NCI-H774 (cell line): ENCODE measurements at regions not wholly inside any gene's neighbourhood (a gene's known extent, or its start where the extent isn't known, plus 50 kb on each side); places are given as distances from the start of the nearest gene placed in this dataset.

Source experiments
- DNase-seq: peaks from one replicate; lab custom pipeline; 2025; lab: John Stamatoyannopoulos, UW

DNA sequence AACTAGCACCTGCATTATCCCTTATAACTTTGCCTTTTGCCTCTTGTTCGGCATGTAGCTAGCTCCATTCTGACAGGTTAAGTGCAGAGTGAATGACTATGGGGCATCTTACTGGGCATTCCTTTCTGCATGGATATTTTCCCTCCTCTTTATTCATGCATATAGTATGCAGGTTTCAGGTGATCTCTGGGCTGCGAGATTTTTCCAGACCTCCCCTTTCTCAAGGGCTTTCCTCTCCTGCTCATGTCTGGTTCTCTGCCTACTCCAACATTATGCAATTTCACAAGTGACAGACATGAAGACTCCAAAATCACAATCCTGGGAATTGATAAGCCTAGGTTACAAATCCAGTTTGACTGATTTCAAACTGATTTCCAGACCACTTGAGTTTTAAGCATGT lies 503.8 kb downstream of the NXPH1 start:
- no peak for DNase-seq

DNA sequence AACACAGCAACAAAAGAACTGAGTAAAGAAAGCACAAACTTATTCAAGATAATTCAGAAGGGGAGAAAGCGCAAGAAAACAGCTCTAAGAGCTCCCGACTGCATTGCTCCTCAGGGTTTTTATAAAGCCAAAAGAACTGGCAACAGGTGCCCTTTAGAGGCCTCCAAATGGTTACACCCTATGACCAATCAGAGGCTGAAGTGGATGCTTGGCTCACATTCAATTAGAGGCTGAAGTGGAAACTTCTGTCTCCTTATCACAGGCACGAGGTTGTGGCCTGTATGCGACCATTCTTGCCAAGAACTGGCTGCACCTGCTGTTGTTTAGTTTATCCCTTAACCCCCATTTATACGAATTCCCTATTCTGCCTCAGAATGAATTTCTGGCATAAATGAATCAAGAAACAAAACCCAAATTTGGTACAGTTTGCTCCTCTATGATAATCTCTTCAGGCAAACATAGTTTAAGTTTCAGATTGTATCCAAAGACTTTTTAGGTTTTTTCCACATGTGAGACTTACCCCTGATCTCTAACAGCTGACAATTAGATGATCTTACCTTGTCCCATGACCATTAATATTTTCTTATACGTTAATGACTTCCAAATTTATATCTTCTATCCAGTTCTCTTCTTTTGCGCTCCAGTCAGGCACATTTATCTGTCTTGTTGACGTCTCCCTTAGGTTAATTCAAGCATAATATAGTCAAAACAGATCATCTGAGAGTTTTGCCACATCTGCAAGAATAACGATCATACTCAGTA lies 504.8 kb downstream of the NXPH1 start:
- DNase-seq = no peak

DNA sequence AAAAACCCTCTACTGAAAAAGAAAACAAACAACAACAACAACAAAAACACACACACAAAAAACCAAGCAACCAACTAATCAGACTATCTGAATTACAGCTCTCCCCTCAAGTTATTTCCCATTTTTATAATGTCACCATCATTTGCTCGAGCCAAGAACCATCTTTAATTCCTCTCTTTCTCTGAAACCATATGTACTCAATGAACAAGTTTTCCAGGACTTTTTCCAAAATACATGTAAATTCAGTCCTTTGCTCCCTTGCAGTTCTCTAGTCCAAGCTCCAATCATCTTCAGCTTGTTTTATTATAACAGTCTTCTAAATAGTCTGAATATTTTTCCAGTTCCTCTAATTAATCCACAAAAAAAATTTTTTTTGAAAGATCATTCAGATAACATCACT lies 506.0 kb downstream of the NXPH1 start:
- DNase-seq = no peak

DNA sequence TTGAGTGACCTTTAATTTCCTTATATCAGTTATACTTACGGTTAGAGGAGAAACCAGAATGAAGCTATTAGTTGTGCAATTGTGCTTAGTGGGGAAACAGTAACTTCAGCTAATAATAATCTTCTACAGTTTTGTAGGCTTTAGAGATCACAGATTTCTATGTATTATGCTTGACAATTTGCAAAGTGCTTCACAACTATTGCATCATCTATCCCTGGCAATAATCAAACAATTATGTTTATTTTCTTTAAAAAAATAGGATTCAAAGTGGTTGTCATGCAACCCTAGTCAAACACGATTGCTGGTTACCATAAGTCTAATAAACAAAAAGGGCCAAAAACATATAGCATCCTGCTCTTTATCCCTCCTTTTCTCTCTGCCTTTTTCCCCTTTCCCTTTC lies 530.3 kb downstream of the NXPH1 start:
- DNase-seq = no peak

DNA sequence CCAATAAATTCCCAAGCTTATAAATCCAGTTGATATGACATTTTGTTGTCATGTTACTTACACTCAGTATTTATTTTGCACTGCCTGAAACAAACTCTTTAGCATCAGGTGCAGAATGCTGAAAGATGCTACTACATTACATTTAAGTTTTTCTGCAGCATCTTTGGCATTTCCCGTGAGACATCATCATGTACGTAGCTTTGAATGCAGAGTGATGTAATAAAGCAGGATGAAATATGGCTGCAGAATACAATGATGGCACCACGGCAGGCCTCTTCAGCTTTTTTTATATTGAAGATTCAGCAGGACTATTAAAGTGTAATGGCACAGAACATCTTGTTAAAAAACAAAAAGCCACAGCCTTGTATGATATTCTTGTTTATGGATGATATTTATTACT lies 531.8 kb downstream of the NXPH1 start:
- DNase-seq = no peak

DNA sequence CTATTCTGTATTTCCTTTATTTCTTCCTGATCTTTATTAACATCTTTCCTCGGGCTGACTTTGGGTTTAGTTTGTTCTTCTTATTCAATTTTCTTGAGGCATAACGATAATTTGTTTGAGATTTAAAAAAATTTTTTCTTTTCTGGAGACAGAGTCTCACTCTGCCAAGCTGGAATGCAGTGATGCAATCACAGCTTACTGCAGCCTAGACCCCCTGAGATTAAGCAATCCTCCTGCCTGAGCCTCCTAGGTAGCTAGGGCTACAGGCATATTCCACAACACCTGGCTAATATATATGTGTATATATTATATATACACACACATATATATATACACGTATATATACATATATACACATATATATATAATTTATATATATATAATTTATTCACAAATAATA lies 540.2 kb downstream of the NXPH1 start:
- DNase-seq = no peak

DNA sequence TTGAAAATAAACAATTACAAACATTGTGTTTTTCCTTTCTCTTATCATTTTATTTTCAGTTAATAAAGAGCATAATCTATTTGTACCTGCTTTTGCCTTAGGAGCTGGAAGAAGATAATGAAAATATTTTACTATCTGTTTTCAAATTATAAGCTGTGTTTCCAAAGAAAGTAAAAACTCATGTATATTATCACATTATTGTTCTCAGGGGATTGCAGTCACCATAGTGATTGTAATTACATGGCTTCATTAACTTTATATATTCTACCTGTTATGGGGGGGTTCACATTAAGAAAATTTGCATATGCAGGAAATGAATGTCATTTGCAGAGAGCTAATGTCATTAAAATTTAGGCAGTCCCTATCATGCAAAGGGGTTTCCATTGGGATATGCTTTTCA lies 542.3 kb downstream of the NXPH1 start:
- no peak for DNase-seq

DNA sequence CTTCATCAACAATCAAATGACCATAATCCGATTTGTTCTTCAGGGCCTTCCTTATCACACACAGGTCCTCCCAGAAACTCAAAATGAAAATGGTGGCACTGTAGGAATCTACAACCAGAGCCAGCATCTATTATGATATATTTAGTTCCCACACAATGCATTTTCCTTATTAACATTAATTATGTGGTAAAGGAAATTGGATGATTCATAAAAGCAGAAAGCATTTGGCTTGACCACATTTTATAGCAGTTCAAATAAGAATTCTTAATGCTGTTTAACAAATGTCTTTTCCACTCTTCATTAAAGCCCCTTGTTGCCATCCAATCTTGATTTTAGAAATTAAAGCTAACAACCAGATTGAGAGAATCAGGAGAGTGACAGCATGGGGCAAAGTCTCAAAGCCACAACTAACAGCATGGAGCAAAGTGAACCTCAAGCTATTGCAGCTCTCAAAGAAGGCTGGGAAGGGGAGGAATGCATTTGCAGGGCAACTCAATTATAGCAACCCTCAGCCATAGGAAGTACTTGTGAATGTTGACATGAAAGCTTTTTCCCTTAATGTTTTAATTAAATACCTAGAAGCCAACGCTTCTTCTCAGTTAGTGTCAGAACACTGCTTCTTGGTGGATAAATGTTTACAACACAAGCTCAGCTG lies 549.1 kb downstream of the NXPH1 start:
- no peak for DNase-seq

DNA sequence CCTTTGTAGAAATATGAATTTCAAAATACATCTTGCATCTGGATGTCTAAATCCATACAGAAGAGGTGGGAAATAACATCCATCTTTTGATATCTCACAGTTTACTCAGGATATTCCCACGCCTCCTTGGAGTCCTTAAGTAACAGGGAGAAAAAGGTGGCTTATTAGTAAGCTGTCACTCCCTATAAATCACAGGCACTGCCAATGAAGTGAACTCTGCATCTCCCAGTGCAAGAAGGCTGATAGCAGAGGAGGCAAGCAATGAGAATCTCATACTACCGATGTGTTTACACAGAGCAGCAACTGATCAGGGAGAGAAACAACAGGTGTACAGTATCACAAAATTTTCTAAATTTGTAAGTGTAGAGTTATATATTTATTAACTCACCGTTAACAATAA lies 551.8 kb downstream of the NXPH1 start:
- no peak for DNase-seq

DNA sequence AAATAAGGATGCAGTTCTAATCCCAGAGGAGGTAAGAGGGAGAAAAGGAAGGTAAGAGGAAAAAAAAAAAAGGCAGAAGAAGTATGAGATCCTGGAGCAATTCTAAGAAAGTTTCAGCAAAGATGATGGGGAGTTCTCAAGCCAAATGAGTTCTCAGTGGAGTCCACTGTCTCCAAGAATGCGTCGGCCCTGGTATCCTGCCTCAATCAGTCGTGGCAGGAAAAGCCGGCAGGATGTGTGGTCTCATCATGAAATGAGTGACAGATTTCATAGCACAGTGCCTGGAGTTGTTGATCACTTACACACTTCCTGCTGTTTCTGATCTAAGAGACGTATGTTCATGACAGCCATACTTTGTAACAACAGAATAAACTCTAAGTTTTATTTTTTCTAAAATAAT lies 554.9 kb downstream of the NXPH1 start:
- no peak for DNase-seq

DNA sequence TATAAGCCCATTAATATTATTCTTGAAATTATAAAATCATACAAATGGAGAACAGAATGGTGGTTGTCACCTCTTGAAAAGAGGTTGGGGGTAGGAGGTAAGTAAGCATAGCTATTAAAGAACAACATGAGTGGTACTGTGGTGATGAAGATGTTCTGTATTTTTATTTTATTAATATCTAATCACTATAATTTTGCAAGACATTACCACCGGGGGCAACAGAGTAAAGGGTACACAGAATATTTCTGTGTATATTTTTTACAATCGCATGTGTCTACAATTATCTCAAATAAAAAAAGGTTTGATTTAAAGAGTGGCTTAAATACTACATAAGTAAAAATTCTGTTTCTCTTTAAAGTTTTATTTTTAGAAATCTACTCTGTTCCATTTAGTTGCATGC lies 557.8 kb downstream of the NXPH1 start:
- DNase-seq = no peak

DNA sequence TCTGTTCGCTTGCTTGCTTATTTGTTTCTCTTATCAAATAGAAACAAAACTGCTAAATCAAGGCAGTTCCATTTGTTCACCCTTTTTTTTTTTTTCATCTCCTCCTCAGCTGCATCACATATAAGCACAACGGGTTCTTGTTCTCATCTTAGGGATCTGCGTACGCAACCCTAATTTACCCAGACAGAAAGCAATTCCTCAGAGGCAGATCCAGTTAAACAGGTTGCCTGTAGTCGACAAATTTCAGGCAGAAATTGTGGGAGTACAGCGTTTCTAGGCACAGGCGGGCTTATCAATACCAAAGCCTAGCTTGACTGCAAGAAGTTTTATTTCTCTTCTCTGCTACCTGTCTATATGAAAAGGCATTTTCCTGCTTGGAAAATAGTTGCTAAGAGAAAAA lies 565.4 kb downstream of the NXPH1 start:
- DNase-seq = no peak

DNA sequence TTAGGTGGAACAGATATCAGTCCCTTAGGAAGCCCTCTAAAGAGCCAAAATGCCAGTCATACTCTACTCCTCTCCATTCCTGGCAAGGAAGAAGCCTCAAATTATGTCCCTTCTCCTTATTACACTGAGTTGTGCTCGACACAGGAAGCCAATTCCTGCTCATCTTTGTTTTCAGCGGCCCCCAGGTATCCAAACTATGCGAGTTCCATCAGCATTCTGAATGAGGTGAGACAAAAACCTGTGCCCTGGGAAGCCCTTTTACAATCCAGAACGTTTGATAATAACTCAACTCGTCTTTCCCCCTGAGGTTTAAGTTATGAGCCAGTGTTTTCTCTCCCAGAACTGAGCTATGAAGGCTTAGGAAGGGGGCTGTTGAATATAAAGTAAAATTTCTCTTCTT lies 580.5 kb downstream of the NXPH1 start:
- DNase-seq = no peak

DNA sequence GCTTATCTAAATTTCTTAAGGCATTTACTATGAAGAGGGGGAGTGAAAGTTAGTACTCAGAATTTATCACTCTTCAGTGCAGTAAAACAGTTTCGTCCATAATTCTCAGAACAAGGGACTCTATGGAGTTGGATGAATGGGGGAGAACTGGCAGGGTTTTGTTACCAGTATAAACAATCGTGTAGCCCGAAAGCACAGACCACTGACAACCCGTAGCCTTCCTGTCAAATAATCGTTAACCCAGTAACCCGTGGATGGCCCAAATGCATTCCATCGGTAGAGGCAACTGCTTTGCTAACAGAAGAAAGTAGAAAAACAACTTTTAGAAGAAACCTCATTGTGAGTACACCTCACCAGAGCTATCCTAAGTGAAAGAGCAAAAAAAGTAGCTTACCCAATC lies 583.9 kb downstream of the NXPH1 start:
- DNase-seq = no peak

DNA sequence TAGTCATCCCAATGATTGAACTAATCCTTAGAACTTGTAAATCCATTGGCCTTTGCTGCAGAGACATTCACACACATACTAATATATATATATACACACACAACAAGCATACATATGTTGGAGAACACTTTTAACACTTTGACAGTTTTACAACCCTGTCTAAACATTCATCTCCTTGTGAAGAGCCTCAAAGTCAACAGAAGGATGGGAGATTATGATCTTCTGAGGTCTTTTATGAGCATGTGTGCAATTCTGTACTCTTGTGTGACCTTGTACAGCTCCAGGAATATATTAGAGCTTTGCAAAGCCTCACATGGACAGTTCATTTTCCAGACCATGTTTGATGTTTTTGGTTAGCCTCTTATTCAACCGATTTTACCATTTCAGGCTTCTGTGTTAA lies 589.0 kb downstream of the NXPH1 start:
- DNase-seq = no peak

DNA sequence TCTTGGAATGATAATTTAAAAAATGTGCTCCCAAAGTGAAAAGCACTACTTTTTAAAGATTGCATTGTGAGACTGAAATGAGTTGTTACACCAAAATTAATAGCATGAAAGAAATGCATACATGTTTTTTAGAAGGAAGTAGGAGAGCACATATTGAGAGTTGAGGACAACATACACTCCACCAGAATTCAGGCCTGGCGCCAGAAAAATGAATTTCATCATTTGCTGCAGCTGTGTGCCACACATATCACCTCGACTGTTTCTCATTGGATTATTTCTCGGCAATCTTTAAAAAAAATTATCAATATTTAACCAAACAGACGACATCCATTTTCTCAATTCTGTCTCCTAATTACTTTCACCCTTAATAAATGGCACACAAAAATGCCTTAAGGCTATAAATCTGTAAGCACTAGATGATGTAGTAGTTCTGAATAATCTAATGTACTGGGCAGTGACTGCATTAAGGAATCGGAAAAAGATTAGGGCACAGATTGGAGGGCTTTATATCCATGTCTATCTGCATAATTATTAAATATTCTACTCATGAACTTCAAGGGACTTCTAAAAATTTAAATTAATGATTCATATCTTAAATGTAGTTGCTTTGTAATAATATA lies 590.4 kb downstream of the NXPH1 start:
- DNase-seq = no peak

DNA sequence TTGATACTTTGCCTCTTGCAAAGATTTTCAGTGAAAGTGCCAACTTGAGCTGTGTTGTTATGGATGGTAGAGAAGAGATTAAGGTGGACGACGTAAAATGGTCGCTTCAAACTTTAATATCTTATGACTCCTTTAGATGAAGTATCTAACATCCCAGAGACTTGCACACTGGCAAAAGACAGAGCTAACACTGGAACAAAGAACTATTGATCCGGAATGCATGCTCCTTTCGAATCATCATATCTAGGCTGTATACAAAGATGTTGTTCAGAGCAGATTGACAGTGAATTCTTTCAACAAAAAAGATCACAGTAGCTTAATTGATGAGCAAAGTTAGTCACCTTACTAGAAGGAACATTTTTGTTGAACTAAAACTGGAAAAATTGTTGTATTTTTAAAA lies 592.7 kb downstream of the NXPH1 start:
- DNase-seq = no peak

DNA sequence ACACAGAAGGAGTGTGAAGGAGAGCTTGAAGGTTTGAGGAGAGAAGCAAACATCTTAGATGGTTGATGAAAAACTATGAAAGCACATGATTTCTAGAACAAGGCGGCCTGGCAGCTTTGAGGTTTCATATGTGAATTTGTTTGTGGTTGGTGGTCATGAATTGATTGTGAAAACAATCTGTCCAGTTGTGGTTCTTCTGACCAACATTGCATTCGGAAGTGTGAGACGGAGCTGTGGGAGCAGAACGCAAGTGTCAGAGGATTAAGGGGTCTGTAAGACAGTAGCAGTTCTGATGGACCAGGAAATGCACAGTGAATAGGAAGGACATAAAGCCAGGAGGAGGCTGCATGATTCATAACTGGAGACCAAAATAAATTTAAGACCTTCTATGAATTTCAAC lies 594.6 kb downstream of the NXPH1 start:
- no peak for DNase-seq

DNA sequence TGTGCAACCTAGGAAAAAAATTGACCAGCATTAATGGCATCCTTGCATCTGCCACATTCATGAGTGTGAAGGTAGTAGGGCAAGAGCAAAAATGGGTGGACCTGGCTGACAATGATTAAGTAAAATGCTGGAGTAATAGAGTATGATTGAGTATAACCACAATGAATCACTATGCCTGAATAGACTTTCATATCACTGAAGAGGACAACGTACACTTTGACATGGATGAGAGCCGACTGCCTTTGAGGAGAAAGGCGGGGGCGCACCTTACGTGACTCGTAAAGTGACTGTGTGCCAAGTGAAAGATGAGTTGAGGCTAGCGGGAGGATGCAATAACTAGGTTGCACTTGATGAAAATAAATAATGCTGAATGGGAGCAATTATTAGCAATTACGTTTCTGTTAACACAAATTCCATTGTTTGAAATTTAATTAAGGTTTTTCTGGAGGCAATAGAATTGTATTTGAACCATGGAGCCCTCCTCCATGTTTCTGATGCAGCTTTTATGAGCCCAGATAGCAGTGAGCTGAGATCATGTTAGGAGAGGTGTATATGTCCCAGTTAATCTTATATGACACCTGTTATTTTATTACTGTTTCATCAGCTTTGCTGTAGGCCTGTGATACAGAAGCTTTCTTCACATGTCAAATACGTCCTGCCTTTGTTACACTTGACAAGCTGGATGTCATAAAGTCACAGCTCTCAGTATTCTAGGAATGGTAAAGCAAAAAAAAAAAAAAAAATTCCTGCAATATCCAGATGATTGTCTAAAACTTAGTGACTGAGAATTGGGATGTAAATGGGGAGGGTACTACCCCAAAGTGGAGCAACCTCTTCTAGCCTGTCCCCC lies 596.5 kb downstream of the NXPH1 start:
- peak; percentile 70 for DNase-seq

DNA sequence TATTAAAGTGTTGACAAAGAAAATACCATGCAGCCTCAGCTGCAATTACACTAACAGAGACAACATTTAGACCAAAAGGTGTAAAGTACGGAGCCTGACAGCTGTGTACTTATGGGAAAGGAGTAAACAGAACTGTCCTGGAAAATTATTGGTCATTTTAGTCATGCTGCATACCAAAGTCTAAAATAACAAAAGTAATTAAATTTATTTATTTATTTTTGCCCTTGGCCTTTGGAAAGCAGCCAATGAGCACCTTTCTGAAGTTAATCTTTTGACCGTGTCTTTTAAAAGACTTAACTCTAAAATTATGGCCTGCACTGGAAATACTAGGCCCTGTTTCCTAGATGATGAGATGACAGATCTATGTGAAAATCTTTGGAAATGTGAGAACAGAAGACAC lies 597.6 kb downstream of the NXPH1 start:
- peak; percentile 26 for DNase-seq

DNA sequence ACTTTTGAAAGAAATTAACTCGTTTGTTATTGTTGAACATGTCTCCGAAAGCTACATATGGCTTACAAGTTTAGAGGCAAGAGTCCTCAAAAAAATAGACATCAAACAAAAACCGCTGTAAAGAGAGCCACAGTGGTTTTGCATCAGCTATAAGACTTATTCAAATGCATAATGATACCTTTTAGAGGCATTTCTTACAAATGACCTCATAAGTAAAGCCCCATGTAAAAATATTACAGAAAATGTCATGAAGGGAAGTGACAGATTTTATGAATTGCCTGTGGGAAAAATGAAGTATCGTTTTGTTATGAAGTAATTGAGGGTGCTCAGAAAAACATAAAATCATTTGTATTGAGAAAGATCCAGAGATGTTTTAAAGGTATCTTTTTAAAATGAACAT lies 598.0 kb downstream of the NXPH1 start:
- no peak for DNase-seq

DNA sequence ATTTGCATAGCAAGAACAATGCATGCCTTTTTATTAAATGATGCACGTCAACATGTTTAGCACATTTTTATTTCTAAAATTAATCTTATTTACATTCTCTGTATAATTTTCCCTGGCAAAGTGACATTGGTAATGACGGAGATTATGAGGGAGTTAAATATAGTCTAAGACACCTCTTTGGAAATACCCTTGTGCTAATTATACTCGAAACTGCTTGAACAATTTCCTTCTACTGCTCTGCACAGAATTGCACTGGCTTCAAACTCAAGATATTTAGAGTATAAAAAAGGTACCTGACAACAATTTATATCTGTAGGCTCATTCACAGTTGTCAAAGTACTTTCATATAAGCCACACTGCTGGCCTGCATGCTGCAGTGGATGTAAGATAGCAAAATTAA lies 602.7 kb downstream of the NXPH1 start:
- DNase-seq = no peak
